Endothelial cell of umbilical vein (primary cell): ENCODE measurements at regions not wholly inside any gene's neighbourhood (a gene's known extent, or its start where the extent isn't known, plus 50 kb on each side); places are given as distances from the start of the nearest gene placed in this dataset.

Experiments used
- EZH2 ChIP-seq: IDR thresholded peaks from 2 replicates; pipeline ENCODE4 v1.6.1; 2012; ENCODE audit warnings: borderline replicate concordance, low read depth, mild to moderate bottlenecking, moderate library complexity, low read length, inconsistent platforms; ENCODE audit not compliant: severe bottlenecking
- FOS ChIP-seq: IDR thresholded peaks from 2 replicates; pipeline ENCODE4 v1.6.1; 2011; ENCODE audit warnings: mild to moderate bottlenecking, low read length, moderate library complexity, borderline replicate concordance; ENCODE audit not compliant: insufficient read depth
- JUN ChIP-seq: IDR thresholded peaks from 2 replicates; pipeline ENCODE4 v1.6.1; 2011; ENCODE audit warnings: borderline replicate concordance, low read depth; ENCODE audit not compliant: insufficient read length, insufficient read depth
- POLR2A ChIP-seq: IDR thresholded peaks from 2 replicates; pipeline ENCODE4 v1.6.1; 2012; ENCODE audit warnings: low read depth, mild to moderate bottlenecking, control low read depth, low read length
- POLR2AphosphoS5 ChIP-seq: IDR thresholded peaks from 2 replicates; pipeline ENCODE4 v1.6.1; 2012; ENCODE audit warnings: low read depth, mild to moderate bottlenecking, control low read depth, low read length, moderate library complexity; ENCODE audit not compliant: insufficient read depth
- TF ChIP-seq, protein P1 (sequence below), 2 donors: IDR thresholded peaks; 1 replicate in 1 of 2; 2 replicates in 1 of 2; pipeline ENCODE4 v1.5.1; 2011; ENCODE audit warnings: low read length in 2 of 2, mild to moderate bottlenecking in 2 of 2, moderate library complexity in 2 of 2, control low read depth in 1 of 2, inconsistent platforms in 1 of 2, low read depth in 1 of 2; ENCODE audit not compliant: insufficient read depth in 1 of 2; ENCODE audit errors: extremely low read depth in 1 of 2
- TF ChIP-seq, protein P2 (sequence below): IDR thresholded peaks from 2 replicates; pipeline ENCODE4 v1.6.1; 2011; ENCODE audit not compliant: insufficient read depth, insufficient read length

DNA sequence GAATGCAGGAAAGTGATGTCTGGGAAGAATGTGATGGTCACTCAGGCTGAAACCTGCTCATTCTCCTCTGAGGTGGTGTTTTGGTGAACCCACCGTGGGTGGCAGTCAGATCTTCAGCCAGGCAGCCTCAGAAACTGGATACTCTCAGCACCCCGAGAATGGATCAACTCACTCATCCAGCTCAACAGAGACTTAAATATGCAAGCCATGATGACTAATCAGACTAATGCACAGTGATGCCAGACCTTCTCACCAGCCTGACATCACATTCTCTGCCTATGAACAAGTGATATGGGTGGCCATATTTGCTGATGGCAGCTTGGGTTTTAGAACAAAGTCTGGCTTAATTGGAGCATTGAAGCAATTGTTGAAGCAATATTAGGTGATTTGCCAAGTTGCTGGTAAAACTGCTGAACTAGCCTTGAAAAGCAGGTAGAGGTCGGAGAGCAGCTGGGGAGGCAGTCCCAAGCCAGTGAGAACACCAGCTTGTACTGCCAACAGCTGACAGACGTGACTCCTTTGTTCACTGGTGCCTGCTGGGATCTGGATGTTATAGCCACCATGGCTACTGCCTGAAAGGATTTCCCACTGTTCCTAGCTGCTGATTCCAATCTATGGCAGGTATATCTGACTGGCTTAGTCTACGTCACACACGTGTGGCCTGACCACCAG, 608.1 kb downstream of the MID1IP1 start:
- TF ChIP-seq, protein P1, sequence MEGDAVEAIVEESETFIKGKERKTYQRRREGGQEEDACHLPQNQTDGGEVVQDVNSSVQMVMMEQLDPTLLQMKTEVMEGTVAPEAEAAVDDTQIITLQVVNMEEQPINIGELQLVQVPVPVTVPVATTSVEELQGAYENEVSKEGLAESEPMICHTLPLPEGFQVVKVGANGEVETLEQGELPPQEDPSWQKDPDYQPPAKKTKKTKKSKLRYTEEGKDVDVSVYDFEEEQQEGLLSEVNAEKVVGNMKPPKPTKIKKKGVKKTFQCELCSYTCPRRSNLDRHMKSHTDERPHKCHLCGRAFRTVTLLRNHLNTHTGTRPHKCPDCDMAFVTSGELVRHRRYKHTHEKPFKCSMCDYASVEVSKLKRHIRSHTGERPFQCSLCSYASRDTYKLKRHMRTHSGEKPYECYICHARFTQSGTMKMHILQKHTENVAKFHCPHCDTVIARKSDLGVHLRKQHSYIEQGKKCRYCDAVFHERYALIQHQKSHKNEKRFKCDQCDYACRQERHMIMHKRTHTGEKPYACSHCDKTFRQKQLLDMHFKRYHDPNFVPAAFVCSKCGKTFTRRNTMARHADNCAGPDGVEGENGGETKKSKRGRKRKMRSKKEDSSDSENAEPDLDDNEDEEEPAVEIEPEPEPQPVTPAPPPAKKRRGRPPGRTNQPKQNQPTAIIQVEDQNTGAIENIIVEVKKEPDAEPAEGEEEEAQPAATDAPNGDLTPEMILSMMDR (IDR thresholded peaks at IDR 0.05; ENCODE audit: extremely low read depth in 1 of 2, insufficient read depth in 1 of 2, low read depth in 1 of 2, low read length in 2 of 2), result no peak
- TF ChIP-seq POLR2A (no peak), EZH2 (no peak), POLR2AphosphoS5 (no peak), JUN (no peak), FOS (no peak)
- TF ChIP-seq, protein P2, sequence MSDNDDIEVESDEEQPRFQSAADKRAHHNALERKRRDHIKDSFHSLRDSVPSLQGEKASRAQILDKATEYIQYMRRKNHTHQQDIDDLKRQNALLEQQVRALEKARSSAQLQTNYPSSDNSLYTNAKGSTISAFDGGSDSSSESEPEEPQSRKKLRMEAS, result no peak
